IMR-90 (cell line): ENCODE measurements at regions not wholly inside any gene's neighbourhood (a gene's known extent, or its start where the extent isn't known, plus 50 kb on each side); places are given as distances from the start of the nearest gene placed in this dataset.
A peak's percentile ranks its signal among the peaks of the same experiment; 100 is the strongest.

Experiments
- ATAC-seq: fragments of 200-7000 bp; cut with Tn5 transposase; 2 replicates; pipeline ENCODE4 v1.9.1; 2020; ENCODE audit warnings: low read depth, mild to moderate bottlenecking, moderate library complexity
- BruUV-seq: library from RNA; stranded (reverse); fragments of 400-500 nt; replicated peaks from 2 replicates; lab custom pipeline; 2021; lab: Mats Ljungman, UMichigan
- CTCF ChIA-PET: fragments of 300-600 bp; formaldehyde crosslinking; extraction: SDS; loops from one replicate; lab custom pipeline; 2021; ENCODE audit warnings: antibody characterized with exemption; lab: Yijun Ruan, JAX
- POLR2A ChIA-PET: fragments of 300-600 bp; sonication (Branson Sonifier 250); formaldehyde crosslinking; loops from one replicate; lab custom pipeline; 2022; ENCODE audit warnings: antibody characterized with exemption; ENCODE audit not compliant: unreplicated experiment; lab: Charles Lee
- DNase-seq: peaks from one replicate; pipeline ENCODE4 v3.0.0; 2013
- H2AFZ ChIP-seq: replicated peaks from 2 replicates; pipeline ENCODE3; 2013; ENCODE audit warnings: low read length, mild to moderate bottlenecking; ENCODE audit not compliant: poor library complexity
- H2AK5ac ChIP-seq: 2 replicates; pipeline ENCODE4 v1.6.1; 2013; ENCODE audit warnings: low read depth, low read length, inconsistent platforms
- H2AK9ac ChIP-seq: replicated peaks from 2 replicates; pipeline ENCODE3; 2013; ENCODE audit warnings: mild to moderate bottlenecking, low read depth, low read length, moderate library complexity; ENCODE audit not compliant: poor library complexity
- H2BK120ac ChIP-seq: 2 replicates; pipeline ENCODE4 v1.6.1; 2013; ENCODE audit warnings: low read depth, low read length, inconsistent platforms
- H2BK15ac ChIP-seq: 3 replicates; pipeline ENCODE4 v1.6.1; 2013; ENCODE audit warnings: low read depth, low read length, inconsistent platforms
- H2BK20ac ChIP-seq: 2 replicates; pipeline ENCODE4 v1.6.1; 2013; ENCODE audit warnings: low read depth, mild to moderate bottlenecking, inconsistent platforms, low read length, moderate library complexity
- H2BK5ac ChIP-seq: 2 replicates; pipeline ENCODE4 v1.6.1; 2013; ENCODE audit warnings: mild to moderate bottlenecking, low read depth, low read length, inconsistent platforms; ENCODE audit not compliant: poor library complexity, severe bottlenecking
- H3K14ac ChIP-seq: replicated peaks from 2 replicates; pipeline ENCODE4 v1.6.1; 2013; ENCODE audit warnings: low read depth, low read length, inconsistent platforms
- H3K18ac ChIP-seq: 2 replicates; pipeline ENCODE4 v1.6.1; 2013; ENCODE audit warnings: low read depth, low read length, control low read depth
- H3K23ac ChIP-seq: 2 replicates; pipeline ENCODE4 v1.6.1; 2013; ENCODE audit warnings: low read depth, low read length, inconsistent platforms
- H3K27ac ChIP-seq: 2 replicates; pipeline ENCODE4 v1.5.1; 2013; ENCODE audit warnings: mild to moderate bottlenecking, control low read depth, low read length; ENCODE audit not compliant: insufficient read depth
- H3K27me3 ChIP-seq: 2 replicates; pipeline ENCODE4 v1.6.1; 2013; ENCODE audit warnings: low read length; ENCODE audit not compliant: control insufficient read depth, insufficient read depth
- H3K36me3 ChIP-seq: 2 replicates; pipeline ENCODE4 v1.6.1; 2013; ENCODE audit warnings: low read length, mixed read lengths; ENCODE audit not compliant: control insufficient read depth, insufficient read depth
- H3K4ac ChIP-seq: 2 replicates; pipeline ENCODE4 v1.6.1; 2013; ENCODE audit warnings: low read depth, low read length, inconsistent platforms
- H3K4me1 ChIP-seq: 2 replicates; pipeline ENCODE4 v1.6.1; 2013; ENCODE audit warnings: low read length, mixed read lengths; ENCODE audit not compliant: control insufficient read depth, insufficient read depth
- H3K4me2 ChIP-seq: 2 replicates; pipeline ENCODE4 v1.6.1; 2013; ENCODE audit warnings: low read depth, mild to moderate bottlenecking, control low read depth, low read length, moderate library complexity
- H3K4me3 ChIP-seq: 2 replicates; pipeline ENCODE4 v1.5.1; 2013; ENCODE audit warnings: low read depth, mild to moderate bottlenecking, control low read depth, low read length, moderate library complexity; ENCODE audit not compliant: insufficient read depth
- H3K56ac ChIP-seq: 2 replicates; pipeline ENCODE4 v1.6.1; 2013; ENCODE audit warnings: low read length, inconsistent platforms; ENCODE audit not compliant: insufficient read depth; ENCODE audit errors: extremely low read depth
- H3K79me1 ChIP-seq, 2 experiments: 2 replicates each; pipeline ENCODE4 v1.6.1; 2013; ENCODE audit warnings: low read length in 2 of 2, inconsistent platforms in 1 of 2, low read depth in 1 of 2
- H3K9ac ChIP-seq: 2 replicates; pipeline ENCODE4 v1.6.1; 2013; ENCODE audit warnings: low read depth, low read length, control low read depth
- H3K9me1 ChIP-seq: 2 replicates; pipeline ENCODE4 v1.6.1; 2013; ENCODE audit warnings: low read length, inconsistent platforms; ENCODE audit not compliant: insufficient read depth
- H3K9me3 ChIP-seq: 2 replicates; pipeline ENCODE4 v1.6.1; 2013; ENCODE audit warnings: low read length; ENCODE audit not compliant: control insufficient read depth, insufficient read depth
- H4K20me1 ChIP-seq: 2 replicates; pipeline ENCODE4 v1.6.1; 2013; ENCODE audit warnings: low read length, inconsistent platforms; ENCODE audit not compliant: insufficient read depth
- H4K5ac ChIP-seq: 2 replicates; pipeline ENCODE4 v1.6.1; 2013; ENCODE audit warnings: mild to moderate bottlenecking, low read depth, low read length, control low read depth
- H4K8ac ChIP-seq, 2 experiments: 2 replicates each; pipeline ENCODE4 v1.6.1; 2013; ENCODE audit warnings: low read depth in 2 of 2, low read length in 2 of 2, control low read depth in 1 of 2, inconsistent platforms in 1 of 2
- H4K91ac ChIP-seq: 2 replicates; pipeline ENCODE4 v1.6.1; 2013; ENCODE audit warnings: low read depth, low read length, inconsistent platforms; ENCODE audit not compliant: insufficient read depth
- CEBPB ChIP-seq: IDR thresholded peaks from 2 replicates; pipeline ENCODE4 v1.6.1; 2012; ENCODE audit warnings: low read depth, low read length, improper control_type of control experiment
- CHD1 ChIP-seq: IDR thresholded peaks from 2 replicates; pipeline ENCODE4 v1.6.1; 2012; ENCODE audit warnings: low read depth, low read length, improper control_type of control experiment
- ELK1 ChIP-seq: fragments of 150-350 bp; IDR thresholded peaks from 2 replicates; pipeline ENCODE4 v1.6.1; 2016; ENCODE audit warnings: low read depth, mild to moderate bottlenecking, low read length, moderate library complexity, borderline replicate concordance
- FOS ChIP-seq: fragments of 150-350 bp; IDR thresholded peaks from 2 replicates; pipeline ENCODE4 v1.6.1; 2016; ENCODE audit warnings: low read depth, low read length
- NFE2L2 ChIP-seq: fragments of 150-350 bp; IDR thresholded peaks from 2 replicates; pipeline ENCODE4 v1.6.1; 2016; ENCODE audit warnings: low read depth, mild to moderate bottlenecking, low read length
- RAD21 ChIP-seq: IDR thresholded peaks from 2 replicates; pipeline ENCODE4 v1.6.1; 2012; ENCODE audit warnings: low read length, improper control_type of control experiment
- RCOR1 ChIP-seq: IDR thresholded peaks from 2 replicates; pipeline ENCODE4 v1.6.1; 2012; ENCODE audit warnings: mild to moderate bottlenecking, low read length, improper control_type of control experiment; ENCODE audit not compliant: insufficient replicate concordance
- RFX5 ChIP-seq: IDR thresholded peaks from 2 replicates; pipeline ENCODE4 v1.8.0; 2012; ENCODE audit warnings: low read depth, mild to moderate bottlenecking, low read length, moderate library complexity
- SMC3 ChIP-seq: fragments of 150-350 bp; IDR thresholded peaks from 2 replicates; pipeline ENCODE4 v1.6.1; 2016; ENCODE audit warnings: low read depth, mild to moderate bottlenecking, antibody characterized with exemption, low read length, moderate library complexity
- USF2 ChIP-seq: fragments of 150-350 bp; IDR thresholded peaks from 2 replicates; pipeline ENCODE4 v1.6.1; 2017; ENCODE audit warnings: mild to moderate bottlenecking, antibody characterized with exemption, low read length, low read depth
- WGBS, 2 experiments: methylation state at CpG; one replicate each; pipeline versions ENCODE4 v1.1.5 to v1.1.7; 2013; ENCODE audit warnings: missing lambda C conversion rate in 2 of 2; ENCODE audit not compliant: insufficient read length in 1 of 2; ENCODE audit errors: extremely low coverage in 2 of 2; 5-methylcytosine and 5-hydroxymethylcytosine counted together
- dilution Hi-C: fragments of 300-500 bp; cut with HindIII; formaldehyde crosslinking; loops from one replicate; pipeline ENCODE4 v1.14.3; 2018; ENCODE audit warnings: low sequenced_read_pairs; ENCODE audit not compliant: unreplicated experiment
- in situ Hi-C: fragments of 300-500 bp; cut with MboI; formaldehyde crosslinking; loops from 3 replicates; pipeline ENCODE4 v1.14.3; 2019; ENCODE audit warnings: low sequenced_read_pairs, inconsistent platforms, mixed read lengths
- intact Hi-C: fragments of 100-400 bp; cut with micrococcal nuclease; formaldehyde crosslinking; loops from 2 replicates; pipeline ENCODE4 v1.10.0; 2022

- Histone ChIP-seq H4K20me1 (no peaks in the 10 kb centered on the region), H4K91ac (no peak overlapping the region), H2BK120ac (no peak overlapping the region), H3K4me2 (no peak overlapping the region), H3K23ac (no peak overlapping the region), H2AK9ac (no peak overlapping the region), H3K18ac (peak overlapping the region; percentile 37; the same call in 1 of the 2 replicates), H2BK20ac (no peak overlapping the region), H3K14ac (no peak overlapping the region), H4K8ac (no peak overlapping the region), H3K4ac (no peak overlapping the region), H3K9me3 (peaks cover 2% of the 10 kb centered on the region; the same call in 1 of the 2 replicates), H2BK15ac (no peak overlapping the region), H3K9me1 (no peaks in the 10 kb centered on the region; the same call in 1 of the 2 replicates), H3K27me3 (peaks cover 11% of the 10 kb centered on the region), H2AFZ (no peak overlapping the region), H3K79me1 (no peaks in the 10 kb centered on the region), H3K36me3 (no peaks in the 10 kb centered on the region), H3K9ac (no peak overlapping the region), H3K27ac (peak overlapping the region; percentile 16; the same call in 1 of the 2 replicates), H2BK5ac (no peak overlapping the region), H4K5ac (no peak overlapping the region; the same call in 1 of the 2 replicates), H3K4me1 (peaks cover 15% of the 10 kb centered on the region; the same call in 1 of the 2 replicates), H2AK5ac (no peak overlapping the region), H3K4me3 (no peak overlapping the region), H3K56ac (no peak overlapping the region)
- dilution Hi-C loops (no loop called here), intact Hi-C loops (no loop called here), in situ Hi-C loops (loop anchor here (10.0 kb wide), 1 partner anchor 234 kb away; no protein-coding TSS in a partner anchor)
- ChIA-PET CTCF (no interaction called here), POLR2A (no interaction called here)
- DNase-seq (no peak), ATAC-seq (no peak)
- BruUV-seq: no TSS peak
- no CpG with 5 or more reads among the region's 2 CpGs for WGBS, 2 experiments
- no peak for TF ChIP-seq NFE2L2
- no peak for TF ChIP-seq CHD1
- TF ChIP-seq RFX5: no peak
- no peak for TF ChIP-seq SMC3
- no peak for TF ChIP-seq ELK1
- TF ChIP-seq RCOR1: no peak
- no peak for TF ChIP-seq RAD21
- TF ChIP-seq FOS: no peak
- no peak for TF ChIP-seq USF2
- no peak for TF ChIP-seq CEBPB
These were observed 61.4 kb upstream of the BEGAIN start for GRCh38 chr14:100648474-100649172.
